NT2/D1 (cell line): ENCODE measurements at regions not wholly inside any gene's neighbourhood (a gene's known extent, or its start where the extent isn't known, plus 50 kb on each side); places are given as distances from the start of the nearest gene placed in this dataset.

Experiments used
- SUZ12 ChIP-seq: IDR thresholded peaks from 2 replicates; pipeline ENCODE4 v1.6.1; 2011; ENCODE audit not compliant: insufficient read length, insufficient read depth; ENCODE audit errors: extremely low read depth
- ZNF274 ChIP-seq: IDR thresholded peaks from 2 replicates; pipeline ENCODE4 v1.6.1; 2011; ENCODE audit warnings: mild to moderate bottlenecking, low read depth, low read length

DNA sequence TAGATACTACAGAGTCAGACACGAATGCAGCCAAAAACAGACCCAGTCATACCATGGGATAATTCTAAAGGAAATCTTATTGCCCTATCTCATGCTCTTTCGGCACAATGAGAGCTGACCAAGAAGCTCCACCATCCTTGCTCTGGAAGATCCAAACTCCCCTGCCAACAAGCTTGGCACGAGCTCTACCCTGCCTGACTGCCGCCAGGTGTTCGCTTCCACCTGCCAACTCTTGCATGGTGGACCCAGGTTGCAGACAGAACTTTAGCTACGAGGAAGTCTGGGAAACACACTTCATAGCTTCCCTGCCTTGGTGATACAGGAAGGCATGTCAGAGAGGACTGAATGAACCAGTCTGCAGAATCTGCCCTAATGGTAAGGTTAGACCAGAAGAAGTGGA is 355.0 kb downstream of the DRD1 start:
- TF ChIP-seq ZNF274: no peak
- TF ChIP-seq SUZ12: no peak
